ENCODE measurements at regions not wholly inside any gene's neighbourhood (a gene's known extent, or its start where the extent isn't known, plus 50 kb on each side); places are given as distances from the start of the nearest gene placed in this dataset.

GRCh38 chr6:24054388-24054787 is 71.6 kb upstream of the NRSN1 start:
- H3K27ac ChIP-seq (ENCODE audit: low read depth, low read length): no peak overlapping the region
- no peak overlapping the region for H3K9ac ChIP-seq (ENCODE audit: low read length)
- H3K4me3 ChIP-seq (ENCODE audit: low read depth in 1 of 2, low read length in 2 of 2): no peak overlapping the region
- no peaks in the 10 kb centered on the region for H3K4me1 ChIP-seq (ENCODE audit: insufficient read depth, low read length)
- no peaks in the 10 kb centered on the region for H3K27me3 ChIP-seq (ENCODE audit: control insufficient read depth in 1 of 2, insufficient read depth in 2 of 2, low read length in 2 of 2)
- H3K9me3 ChIP-seq (ENCODE audit: low read length): no peaks in the 10 kb centered on the region
- H3K36me3 ChIP-seq (ENCODE audit: insufficient read depth, low read length): no peaks in the 10 kb centered on the region

- Histone ChIP-seq H3K4me1 (ENCODE audit: insufficient read depth, low read length) (no peaks in the 10 kb centered on the region), H3K27me3 (ENCODE audit: control insufficient read depth in 1 of 2, insufficient read depth in 2 of 2, low read length in 2 of 2) (no peaks in the 10 kb centered on the region), H3K4me3 (ENCODE audit: low read depth in 1 of 2, low read length in 2 of 2) (no peak overlapping the region), H3K9ac (ENCODE audit: low read length) (no peak overlapping the region), H3K36me3 (ENCODE audit: insufficient read depth, low read length) (no peaks in the 10 kb centered on the region), H3K9me3 (ENCODE audit: low read length) (no peaks in the 10 kb centered on the region), H3K27ac (ENCODE audit: low read depth, low read length) (no peak overlapping the region)
Measured at GRCh38 chr6:24056567-24056966, 69.4 kb upstream of the NRSN1 start.

- H3K9ac ChIP-seq (ENCODE audit: low read length): no peak overlapping the region
- no peaks in the 10 kb centered on the region for H3K36me3 ChIP-seq (ENCODE audit: insufficient read depth, low read length)
- no peak overlapping the region for H3K4me3 ChIP-seq (ENCODE audit: low read depth in 1 of 2, low read length in 2 of 2)
- H3K4me1 ChIP-seq (ENCODE audit: insufficient read depth, low read length): no peaks in the 10 kb centered on the region
- no peak overlapping the region for H3K27ac ChIP-seq (ENCODE audit: low read depth, low read length)
- H3K9me3 ChIP-seq (ENCODE audit: low read length): no peaks in the 10 kb centered on the region
- no peaks in the 10 kb centered on the region for H3K27me3 ChIP-seq (ENCODE audit: control insufficient read depth in 1 of 2, insufficient read depth in 2 of 2, low read length in 2 of 2)
Measured at GRCh38 chr6:24057030-24057429, 69.0 kb upstream of the NRSN1 start.

GRCh38 chr6:24060982-24061754 is 64.8 kb upstream of the NRSN1 start:
- no peak overlapping the region for H3K4me3 ChIP-seq (ENCODE audit: low read depth in 1 of 2, low read length in 2 of 2)
- H3K27ac ChIP-seq (ENCODE audit: low read depth, low read length): no peak overlapping the region
- H3K36me3 ChIP-seq (ENCODE audit: insufficient read depth, low read length): no peaks in the 10 kb centered on the region
- no peaks in the 10 kb centered on the region for H3K27me3 ChIP-seq (ENCODE audit: control insufficient read depth in 1 of 2, insufficient read depth in 2 of 2, low read length in 2 of 2)
- no peaks in the 10 kb centered on the region for H3K9me3 ChIP-seq (ENCODE audit: low read length)
- no peaks in the 10 kb centered on the region for H3K4me1 ChIP-seq (ENCODE audit: insufficient read depth, low read length)
- no peak overlapping the region for H3K9ac ChIP-seq (ENCODE audit: low read length)

- Histone ChIP-seq H3K4me1 (ENCODE audit: insufficient read depth, low read length) (no peaks in the 10 kb centered on the region), H3K27ac (ENCODE audit: low read depth, low read length) (no peak overlapping the region), H3K9me3 (ENCODE audit: low read length) (no peaks in the 10 kb centered on the region), H3K9ac (ENCODE audit: low read length) (no peak overlapping the region), H3K36me3 (ENCODE audit: insufficient read depth, low read length) (no peaks in the 10 kb centered on the region), H3K4me3 (ENCODE audit: low read depth in 1 of 2, low read length in 2 of 2) (no peak overlapping the region), H3K27me3 (ENCODE audit: control insufficient read depth in 1 of 2, insufficient read depth in 2 of 2, low read length in 2 of 2) (no peaks in the 10 kb centered on the region)
Measured at GRCh38 chr6:24064106-24064505, 61.9 kb upstream of the NRSN1 start.

GRCh38 chr6:24064832-24065231 is 61.2 kb upstream of the NRSN1 start:
- H3K9me3 ChIP-seq (ENCODE audit: low read length): no peaks in the 10 kb centered on the region
- no peak overlapping the region for H3K4me3 ChIP-seq (ENCODE audit: low read depth in 1 of 2, low read length in 2 of 2)
- no peaks in the 10 kb centered on the region for H3K36me3 ChIP-seq (ENCODE audit: insufficient read depth, low read length)
- H3K4me1 ChIP-seq (ENCODE audit: insufficient read depth, low read length): no peaks in the 10 kb centered on the region
- H3K9ac ChIP-seq (ENCODE audit: low read length): no peak overlapping the region
- H3K27me3 ChIP-seq (ENCODE audit: control insufficient read depth in 1 of 2, insufficient read depth in 2 of 2, low read length in 2 of 2): no peaks in the 10 kb centered on the region
- no peak overlapping the region for H3K27ac ChIP-seq (ENCODE audit: low read depth, low read length)

GRCh38 chr6:24069526-24069925 is 56.5 kb upstream of the NRSN1 start:
- H3K4me3 ChIP-seq (ENCODE audit: low read depth in 1 of 2, low read length in 2 of 2): no peak overlapping the region

GRCh38 chr6:24072038-24072746 is 53.8 kb upstream of the NRSN1 start:
- H3K4me1 ChIP-seq (ENCODE audit: insufficient read depth, low read length): no peaks in the 10 kb centered on the region
- no peaks in the 10 kb centered on the region for H3K36me3 ChIP-seq (ENCODE audit: insufficient read depth, low read length)
- no peaks in the 10 kb centered on the region for H3K9me3 ChIP-seq (ENCODE audit: low read length)
- H3K4me3 ChIP-seq (ENCODE audit: low read depth in 1 of 2, low read length in 2 of 2): no peak overlapping the region
- H3K27me3 ChIP-seq (ENCODE audit: control insufficient read depth in 1 of 2, insufficient read depth in 2 of 2, low read length in 2 of 2): no peaks in the 10 kb centered on the region
- H3K9ac ChIP-seq (ENCODE audit: low read length): no peak overlapping the region
- no peak overlapping the region for H3K27ac ChIP-seq (ENCODE audit: low read depth, low read length)

More at GRCh38 chr6:24069526-24069925, 56.5 kb upstream of the NRSN1 start:
- Histone ChIP-seq H3K4me1 (ENCODE audit: insufficient read depth, low read length) (no peaks in the 10 kb centered on the region), H3K27me3 (ENCODE audit: control insufficient read depth in 1 of 2, insufficient read depth in 2 of 2, low read length in 2 of 2) (no peaks in the 10 kb centered on the region), H3K27ac (ENCODE audit: low read depth, low read length) (no peak overlapping the region), H3K9ac (ENCODE audit: low read length) (no peak overlapping the region), H3K9me3 (ENCODE audit: low read length) (no peaks in the 10 kb centered on the region), H3K36me3 (ENCODE audit: insufficient read depth, low read length) (no peaks in the 10 kb centered on the region)

- no peak overlapping the region for H3K4me3 ChIP-seq (ENCODE audit: low read depth in 1 of 2, low read length in 2 of 2)
- no peak overlapping the region for H3K9ac ChIP-seq (ENCODE audit: low read length)
- no peaks in the 10 kb centered on the region for H3K9me3 ChIP-seq (ENCODE audit: low read length)
- no peak overlapping the region for H3K27ac ChIP-seq (ENCODE audit: low read depth, low read length)
- no peaks in the 10 kb centered on the region for H3K36me3 ChIP-seq (ENCODE audit: insufficient read depth, low read length)
- H3K27me3 ChIP-seq (ENCODE audit: control insufficient read depth in 1 of 2, insufficient read depth in 2 of 2, low read length in 2 of 2): no peaks in the 10 kb centered on the region
- no peaks in the 10 kb centered on the region for H3K4me1 ChIP-seq (ENCODE audit: insufficient read depth, low read length)
Measured at GRCh38 chr6:24076011-24076410, 50.0 kb upstream of the NRSN1 start.

All from muscle layer of colon (tissue), 2 donors.